ENCODE measurements at regions not wholly inside any gene's neighbourhood (a gene's known extent, or its start where the extent isn't known, plus 50 kb on each side); places are given as distances from the start of the nearest gene placed in this dataset.

DNA sequence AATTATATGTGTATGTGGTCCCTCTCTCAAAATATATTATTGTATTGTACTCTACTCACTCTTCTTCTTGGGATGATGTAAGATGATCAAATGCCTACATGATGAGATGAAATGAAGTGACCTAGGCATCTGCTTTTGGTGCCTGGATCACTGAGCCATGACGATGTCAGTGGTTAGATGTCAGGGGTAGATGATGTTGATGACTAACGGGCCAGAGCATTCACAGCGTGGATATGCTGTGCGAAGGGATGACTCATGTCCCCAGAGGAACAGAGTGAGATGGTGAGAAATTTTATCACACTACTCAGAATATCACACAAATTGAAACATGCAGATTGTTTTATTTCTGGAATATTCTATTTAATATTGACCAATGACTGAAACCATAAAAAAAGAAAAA is 233.9 kb upstream of the CADM2 start:
- no peak overlapping the region for H4K91ac ChIP-seq (replicated peaks; ENCODE audit: insufficient read length, low read length)
- ChIA-PET POLR2A (ENCODE audit: partially characterized antibody) (no interaction called here), CTCF (ENCODE audit: partially characterized antibody) (interaction anchor here (0.7 kb wide), 1 partner anchor 408 kb away, joined by 3 read pairs; no protein-coding TSS in a partner anchor)
- no peak overlapping the region for H2BK12ac ChIP-seq (ENCODE audit: low read depth, low read length)
- WGBS, 2 experiments (ENCODE audit: extremely low coverage in 1 of 2, insufficient coverage in 1 of 2, insufficient read length in 1 of 2, insufficient replicate concordance in 2 of 2, low coverage in 1 of 2, low lambda C conversion rate in 2 of 2, missing lambda C conversion rate in 1 of 2) = 90% methylated on average over 4 of the region's 4 CpGs; no CpG with 5 or more reads in 1 of the 2 experiments
- H2AFZ ChIP-seq (ENCODE audit: low read length) = no peak overlapping the region
- H3K79me2 ChIP-seq (ENCODE audit: control insufficient read depth in 1 of 2, insufficient read depth in 2 of 2, low read length in 2 of 2) = no peaks in the 10 kb centered on the region
- FAIRE-seq (no peak), DNase-seq (ENCODE audit: low read depth in 1 of 2, low spot score in 2 of 2) (no peak)
- no peaks in the 10 kb centered on the region for H3K9me3 ChIP-seq (ENCODE audit: insufficient read depth in 2 of 2, low read depth in 1 of 2, low read length in 1 of 2)
- no peaks in the 10 kb centered on the region for H4K20me1 ChIP-seq (replicated peaks in 1 of 2; ENCODE audit: control insufficient read depth in 1 of 2, insufficient read depth in 2 of 2, low read length in 2 of 2)
- H3K56ac ChIP-seq (replicated peaks; ENCODE audit: insufficient read length, low read depth, low read length) = no peak overlapping the region
- TF ChIP-seq PHF8 (conservative IDR thresholded peaks at IDR 0.05; ENCODE audit: low read depth, low read length) = no peak
- no peak for TF ChIP-seq EP300 (IDR thresholded peaks at IDR 0.05; ENCODE audit: borderline replicate concordance in 1 of 2, low read depth in 2 of 2, low read length in 2 of 2)
- TF ChIP-seq SP4 (IDR thresholded peaks at IDR 0.05; ENCODE audit: low read length) = no peak
- TF ChIP-seq, protein P1, sequence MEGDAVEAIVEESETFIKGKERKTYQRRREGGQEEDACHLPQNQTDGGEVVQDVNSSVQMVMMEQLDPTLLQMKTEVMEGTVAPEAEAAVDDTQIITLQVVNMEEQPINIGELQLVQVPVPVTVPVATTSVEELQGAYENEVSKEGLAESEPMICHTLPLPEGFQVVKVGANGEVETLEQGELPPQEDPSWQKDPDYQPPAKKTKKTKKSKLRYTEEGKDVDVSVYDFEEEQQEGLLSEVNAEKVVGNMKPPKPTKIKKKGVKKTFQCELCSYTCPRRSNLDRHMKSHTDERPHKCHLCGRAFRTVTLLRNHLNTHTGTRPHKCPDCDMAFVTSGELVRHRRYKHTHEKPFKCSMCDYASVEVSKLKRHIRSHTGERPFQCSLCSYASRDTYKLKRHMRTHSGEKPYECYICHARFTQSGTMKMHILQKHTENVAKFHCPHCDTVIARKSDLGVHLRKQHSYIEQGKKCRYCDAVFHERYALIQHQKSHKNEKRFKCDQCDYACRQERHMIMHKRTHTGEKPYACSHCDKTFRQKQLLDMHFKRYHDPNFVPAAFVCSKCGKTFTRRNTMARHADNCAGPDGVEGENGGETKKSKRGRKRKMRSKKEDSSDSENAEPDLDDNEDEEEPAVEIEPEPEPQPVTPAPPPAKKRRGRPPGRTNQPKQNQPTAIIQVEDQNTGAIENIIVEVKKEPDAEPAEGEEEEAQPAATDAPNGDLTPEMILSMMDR (IDR thresholded peaks at IDR 0.05; ENCODE audit: control extremely low read depth in 1 of 3, insufficient read depth in 1 of 3, low read depth in 1 of 3, low read length in 3 of 3) = no peak
- TF ChIP-seq, protein P2, sequence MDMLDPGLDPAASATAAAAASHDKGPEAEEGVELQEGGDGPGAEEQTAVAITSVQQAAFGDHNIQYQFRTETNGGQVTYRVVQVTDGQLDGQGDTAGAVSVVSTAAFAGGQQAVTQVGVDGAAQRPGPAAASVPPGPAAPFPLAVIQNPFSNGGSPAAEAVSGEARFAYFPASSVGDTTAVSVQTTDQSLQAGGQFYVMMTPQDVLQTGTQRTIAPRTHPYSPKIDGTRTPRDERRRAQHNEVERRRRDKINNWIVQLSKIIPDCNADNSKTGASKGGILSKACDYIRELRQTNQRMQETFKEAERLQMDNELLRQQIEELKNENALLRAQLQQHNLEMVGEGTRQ (IDR thresholded peaks at IDR 0.05; ENCODE audit: low read length) = no peak
- TF ChIP-seq SRF (IDR thresholded peaks at IDR 0.05; ENCODE audit: low read depth, low read length) = no peak
- no peaks in the 10 kb centered on the region for H3K79me1 ChIP-seq (ENCODE audit: low read depth, low read length)
- H3K36me3 ChIP-seq (ENCODE audit: control insufficient read depth in 2 of 4, insufficient read depth in 4 of 4, low read length in 3 of 4) = no peaks in the 10 kb centered on the region
- H3K4ac ChIP-seq (replicated peaks; ENCODE audit: insufficient read length, low read depth, low read length) = no peak overlapping the region
- H3K27me3 ChIP-seq (replicated peaks in 1 of 4; ENCODE audit: control insufficient read depth in 3 of 4, extremely low read depth in 1 of 4, insufficient read depth in 3 of 4, low read length in 3 of 4) = no peaks in the 10 kb centered on the region
- H3K23ac ChIP-seq (ENCODE audit: insufficient read length) = no peak overlapping the region
- H3K18ac ChIP-seq (ENCODE audit: extremely low read depth, low read length) = no peak overlapping the region
- no peak overlapping the region for H3K4me2 ChIP-seq (ENCODE audit: insufficient read depth in 1 of 2, low read depth in 2 of 2, low read length in 2 of 2)
- H3K4me1 ChIP-seq (replicated peaks in 1 of 4; ENCODE audit: control insufficient read depth in 3 of 4, insufficient read depth in 4 of 4, low read length in 3 of 4) = no peaks in the 10 kb centered on the region; a peak in 1 of 7 replicates
- no peak overlapping the region for H2AK5ac ChIP-seq (ENCODE audit: low read depth, low read length)
- no peak overlapping the region for H3K14ac ChIP-seq (ENCODE audit: insufficient read length)
- no peak overlapping the region for H3K27ac ChIP-seq (ENCODE audit: low read depth, low read length)
- H2BK5ac ChIP-seq (ENCODE audit: low read depth, low read length) = no peak overlapping the region
- no peak overlapping the region for H2BK15ac ChIP-seq (ENCODE audit: low read length)
- no peak overlapping the region for H3K9ac ChIP-seq (replicated peaks in 1 of 4; ENCODE audit: extremely low read depth in 1 of 4, low read depth in 3 of 4, low read length in 3 of 4)
- no peak overlapping the region for H4K5ac ChIP-seq (ENCODE audit: insufficient read length, low read depth, low read length)
- H2BK120ac ChIP-seq (replicated peaks; ENCODE audit: low read depth, low read length) = no peak overlapping the region
- H3K4me3 ChIP-seq (ENCODE audit: extremely low read depth in 1 of 4, insufficient read depth in 2 of 4, low read depth in 3 of 4, low read length in 4 of 4) = no peak overlapping the region
- H4K8ac ChIP-seq (ENCODE audit: extremely low read depth, insufficient read depth, low read length) = no peak overlapping the region
- no peaks in the 10 kb centered on the region; the same call in 1 of the 2 replicates for H3K23me2 ChIP-seq (ENCODE audit: low read depth, low read length)
- no peak overlapping the region for H2BK20ac ChIP-seq (ENCODE audit: low read length)
